ENCODE measurements at regions not wholly inside any gene's neighbourhood (a gene's known extent, or its start where the extent isn't known, plus 50 kb on each side); places are given as distances from the start of the nearest gene placed in this dataset.
A peak's percentile ranks its signal among the peaks of the same experiment; 100 is the strongest.

- TF ChIP-seq E4F1 (CRISPR knock-in tag; IDR thresholded peaks at IDR 0.05; ENCODE audit: borderline replicate concordance) (no peak), PRPF4 (IDR thresholded peaks at IDR 0.05; ENCODE audit: insufficient read depth, low read depth, low read length, poor library complexity, severe bottlenecking) (no peak), JUNB (CRISPR knock-in tag; conservative IDR thresholded peaks at IDR 0.05) (no peak), CREM (IDR thresholded peaks at IDR 0.05; ENCODE audit: low read depth) (peak; percentile 59; the same call in 1 of the 2 replicates), RBBP5 (IDR thresholded peaks at IDR 0.05; ENCODE audit: borderline replicate concordance, insufficient read depth, low read length, poor library complexity, severe bottlenecking) (peak; percentile 15), POLR2AphosphoS2 (IDR thresholded peaks at IDR 0.05; ENCODE audit: low read length) (no peak), NFYB (IDR thresholded peaks at IDR 0.05; ENCODE audit: extremely low read depth, insufficient read length) (no peak), CBX8 (IDR thresholded peaks at IDR 0.05; ENCODE audit: borderline replicate concordance, extremely low read depth, low read depth, low read length, poor library complexity, severe bottlenecking) (no peak), KDM2B (CRISPR knock-in tag; IDR thresholded peaks at IDR 0.05) (peak; percentile 45; the same call in 1 of the 2 replicates), RBM22 (IDR thresholded peaks at IDR 0.05; ENCODE audit: low read depth, low read length, poor library complexity, severe bottlenecking) (no peak), RBM15 (IDR thresholded peaks at IDR 0.05; ENCODE audit: insufficient read depth, low read length) (no peak), KAT2B (IDR thresholded peaks at IDR 0.05; ENCODE audit: low read depth, low read length) (no peak), FOXK1 (CRISPR knock-in tag; IDR thresholded peaks at IDR 0.05; ENCODE audit: borderline replicate concordance) (0 out of 2 replicates have a peak, but pooled peaks have one; percentile 18), ZNF407 (IDR thresholded peaks at IDR 0.05; ENCODE audit: low read depth) (no peak)
- TF ChIP-seq, protein P1, sequence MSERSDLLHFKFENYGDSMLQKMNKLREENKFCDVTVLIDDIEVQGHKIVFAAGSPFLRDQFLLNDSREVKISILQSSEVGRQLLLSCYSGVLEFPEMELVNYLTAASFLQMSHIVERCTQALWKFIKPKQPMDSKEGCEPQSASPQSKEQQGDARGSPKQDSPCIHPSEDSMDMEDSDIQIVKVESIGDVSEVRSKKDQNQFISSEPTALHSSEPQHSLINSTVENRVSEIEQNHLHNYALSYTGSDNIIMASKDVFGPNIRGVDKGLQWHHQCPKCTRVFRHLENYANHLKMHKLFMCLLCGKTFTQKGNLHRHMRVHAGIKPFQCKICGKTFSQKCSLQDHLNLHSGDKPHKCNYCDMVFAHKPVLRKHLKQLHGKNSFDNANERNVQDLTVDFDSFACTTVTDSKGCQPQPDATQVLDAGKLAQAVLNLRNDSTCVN (CRISPR knock-in tag; IDR thresholded peaks at IDR 0.05) = no peak
These were observed 165.3 kb downstream of the TOMM20 start (continued) for GRCh38 chr1:234963180-234963903.

Measured in K562 (cell line).